Nephron progenitor cell (in vitro differentiated cells): ENCODE measurements at regions not wholly inside any gene's neighbourhood (a gene's known extent, or its start where the extent isn't known, plus 50 kb on each side); places are given as distances from the start of the nearest gene placed in this dataset.

Experiments
- DNase-seq: peaks from one replicate; pipeline ENCODE4 v3.0.0; 2021
- H3K27ac Mint-ChIP-seq: 2 replicates; pipeline ENCODE4 v1.8.0; 2021; ENCODE audit warnings: mild to moderate bottlenecking, moderate library complexity, mixed read lengths
- H3K27me3 Mint-ChIP-seq: 2 replicates; pipeline ENCODE4 v1.8.0; 2021; ENCODE audit warnings: mild to moderate bottlenecking, low read depth, mixed read lengths; ENCODE audit not compliant: poor library complexity
- H3K36me3 Mint-ChIP-seq: 2 replicates; pipeline ENCODE4 v1.8.0; 2021; ENCODE audit warnings: low read depth, mixed read lengths
- H3K4me1 Mint-ChIP-seq: 2 replicates; pipeline ENCODE4 v1.8.0; 2021; ENCODE audit warnings: mixed read lengths
- H3K4me3 Mint-ChIP-seq: 2 replicates; pipeline ENCODE4 v1.8.0; 2021; ENCODE audit warnings: mild to moderate bottlenecking, moderate library complexity, mixed read lengths
- H3K9me3 Mint-ChIP-seq: 2 replicates; pipeline ENCODE4 v1.8.0; 2021; ENCODE audit warnings: mild to moderate bottlenecking, moderate library complexity, mixed read lengths
- TF ChIP-seq, protein P1 (sequence below): fragments of 200-600 bp; sonication (generic); IDR thresholded peaks from 2 replicates; pipeline ENCODE4 v1.5.0; 2021; ENCODE audit warnings: antibody characterized with exemption

- Mint-ChIP-seq H3K4me1 (peaks cover 13% of the 10 kb centered on the region), H3K36me3 (no peaks in the 10 kb centered on the region), H3K27ac (no peak overlapping the region), H3K9me3 (no peaks in the 10 kb centered on the region), H3K4me3 (no peak overlapping the region), H3K27me3 (peaks cover 6% of the 10 kb centered on the region)
- no peak for DNase-seq
- TF ChIP-seq, protein P1, sequence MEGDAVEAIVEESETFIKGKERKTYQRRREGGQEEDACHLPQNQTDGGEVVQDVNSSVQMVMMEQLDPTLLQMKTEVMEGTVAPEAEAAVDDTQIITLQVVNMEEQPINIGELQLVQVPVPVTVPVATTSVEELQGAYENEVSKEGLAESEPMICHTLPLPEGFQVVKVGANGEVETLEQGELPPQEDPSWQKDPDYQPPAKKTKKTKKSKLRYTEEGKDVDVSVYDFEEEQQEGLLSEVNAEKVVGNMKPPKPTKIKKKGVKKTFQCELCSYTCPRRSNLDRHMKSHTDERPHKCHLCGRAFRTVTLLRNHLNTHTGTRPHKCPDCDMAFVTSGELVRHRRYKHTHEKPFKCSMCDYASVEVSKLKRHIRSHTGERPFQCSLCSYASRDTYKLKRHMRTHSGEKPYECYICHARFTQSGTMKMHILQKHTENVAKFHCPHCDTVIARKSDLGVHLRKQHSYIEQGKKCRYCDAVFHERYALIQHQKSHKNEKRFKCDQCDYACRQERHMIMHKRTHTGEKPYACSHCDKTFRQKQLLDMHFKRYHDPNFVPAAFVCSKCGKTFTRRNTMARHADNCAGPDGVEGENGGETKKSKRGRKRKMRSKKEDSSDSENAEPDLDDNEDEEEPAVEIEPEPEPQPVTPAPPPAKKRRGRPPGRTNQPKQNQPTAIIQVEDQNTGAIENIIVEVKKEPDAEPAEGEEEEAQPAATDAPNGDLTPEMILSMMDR: no peak
Measured at GRCh38 chr3:127392156-127392490, 104.3 kb upstream of the PRR20G start.

DNA sequence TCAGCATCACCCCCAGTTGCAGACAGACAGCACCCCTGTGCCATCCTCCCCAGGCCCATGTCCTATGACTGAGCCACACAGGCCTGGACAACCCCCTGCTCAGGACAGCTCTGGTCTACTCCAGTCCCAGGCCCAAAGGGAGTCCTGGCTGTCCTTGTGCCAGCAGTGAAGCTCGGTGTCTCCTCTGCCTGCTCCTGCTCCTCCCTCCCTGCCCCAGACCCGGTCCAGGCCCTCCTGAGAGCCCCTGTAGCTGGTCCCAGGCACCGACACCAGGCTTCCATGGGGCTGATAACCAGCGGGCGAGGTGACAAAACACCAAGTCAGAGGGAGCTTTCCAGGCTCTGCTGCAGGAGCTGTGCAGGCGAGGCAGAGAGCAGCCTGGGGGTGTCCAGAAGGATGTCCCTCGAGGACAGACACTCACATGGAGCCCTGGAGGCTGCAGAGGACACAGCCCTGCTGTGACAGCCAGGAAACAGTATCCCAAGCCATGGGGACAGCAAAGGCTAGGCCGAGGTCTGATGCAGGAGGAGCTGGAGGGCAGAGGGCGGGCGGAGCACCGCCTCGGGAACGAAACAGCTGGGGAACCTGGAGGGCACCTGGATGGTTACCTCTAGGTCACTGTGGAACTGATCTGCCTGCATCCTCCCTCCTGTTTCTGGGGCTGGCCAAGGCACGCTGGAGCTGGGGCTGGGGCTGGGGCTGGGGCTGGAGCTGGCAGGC, 103.8 kb upstream of the PRR20G start:
- TF ChIP-seq, protein P1: no peak
- DNase-seq: no peak
- H3K36me3 Mint-ChIP-seq: no peaks in the 10 kb centered on the region
- peaks cover 6% of the 10 kb centered on the region for H3K27me3 Mint-ChIP-seq
- no peak overlapping the region for H3K4me3 Mint-ChIP-seq
- no peak overlapping the region for H3K27ac Mint-ChIP-seq
- H3K4me1 Mint-ChIP-seq: peaks cover 9% of the 10 kb centered on the region
- H3K9me3 Mint-ChIP-seq: no peaks in the 10 kb centered on the region

DNA sequence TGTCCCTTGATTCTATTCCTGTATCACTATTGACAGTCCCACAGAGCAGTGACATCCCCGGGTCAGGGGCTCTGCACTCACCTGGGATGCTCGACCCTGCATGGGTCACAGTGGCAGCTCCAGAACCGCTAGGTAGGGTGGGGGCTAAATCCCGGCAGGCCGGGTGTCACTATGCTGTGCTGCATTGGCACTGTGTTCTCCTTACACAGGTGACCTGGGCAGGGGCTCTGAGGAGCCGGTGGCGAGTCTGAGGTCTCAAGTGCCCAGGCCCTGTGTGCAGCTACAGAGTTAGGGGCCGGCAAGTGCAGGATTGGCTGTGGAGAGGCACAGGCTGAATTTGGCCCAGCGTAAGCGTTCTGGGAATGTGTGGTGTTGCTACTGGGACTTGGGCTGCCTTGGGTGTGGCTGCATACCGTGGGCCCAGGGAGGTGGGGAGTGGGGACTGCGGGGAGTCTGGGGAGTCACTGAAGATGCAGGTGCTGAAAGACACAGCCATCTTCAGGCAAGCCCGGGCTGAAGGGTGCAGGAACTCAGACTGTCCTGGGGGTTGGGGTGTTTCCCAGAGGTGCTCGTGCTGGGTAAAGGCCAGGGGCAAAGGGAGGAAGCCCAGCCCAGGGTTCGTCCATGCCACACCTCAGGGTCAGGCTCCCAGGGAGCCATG, 102.6 kb upstream of the PRR20G start:
- Mint-ChIP-seq H3K9me3 (no peaks in the 10 kb centered on the region), H3K36me3 (no peaks in the 10 kb centered on the region), H3K27ac (no peak overlapping the region), H3K4me3 (no peak overlapping the region), H3K27me3 (peaks cover 6% of the 10 kb centered on the region), H3K4me1 (no peaks in the 10 kb centered on the region)
- no peak for DNase-seq
- TF ChIP-seq, protein P1: no peak

GRCh38 chr3:127389913-127390312, 102.1 kb upstream of the PRR20G start:
- no peak for DNase-seq
- H3K4me1 Mint-ChIP-seq: no peaks in the 10 kb centered on the region
- TF ChIP-seq, protein P1: no peak
- H3K27ac Mint-ChIP-seq: no peak overlapping the region
- peaks cover 6% of the 10 kb centered on the region for H3K27me3 Mint-ChIP-seq
- no peaks in the 10 kb centered on the region for H3K36me3 Mint-ChIP-seq
- no peak overlapping the region for H3K4me3 Mint-ChIP-seq
- no peaks in the 10 kb centered on the region for H3K9me3 Mint-ChIP-seq

GRCh38 chr3:127389420-127389819, 101.6 kb upstream of the PRR20G start:
- no peak for DNase-seq
- peaks cover 6% of the 10 kb centered on the region for H3K27me3 Mint-ChIP-seq
- TF ChIP-seq, protein P1: no peak
- no peaks in the 10 kb centered on the region for H3K36me3 Mint-ChIP-seq
- H3K9me3 Mint-ChIP-seq: no peaks in the 10 kb centered on the region
- no peaks in the 10 kb centered on the region for H3K4me1 Mint-ChIP-seq
- no peak overlapping the region for H3K27ac Mint-ChIP-seq
- H3K4me3 Mint-ChIP-seq: no peak overlapping the region

GRCh38 chr3:127388427-127388826, 100.6 kb upstream of the PRR20G start:
- H3K4me1 Mint-ChIP-seq: no peaks in the 10 kb centered on the region
- H3K27ac Mint-ChIP-seq: no peak overlapping the region
- TF ChIP-seq, protein P1: no peak
- H3K36me3 Mint-ChIP-seq: no peaks in the 10 kb centered on the region
- peaks cover 5% of the 10 kb centered on the region for H3K9me3 Mint-ChIP-seq
- peaks cover 13% of the 10 kb centered on the region for H3K27me3 Mint-ChIP-seq
- no peak for DNase-seq
- H3K4me3 Mint-ChIP-seq: no peak overlapping the region
